GM21381 (cell line): ENCODE measurements at regions not wholly inside any gene's neighbourhood (a gene's known extent, or its start where the extent isn't known, plus 50 kb on each side); places are given as distances from the start of the nearest gene placed in this dataset.

Experiments used
- ATAC-seq: cut with Tn5 transposase; IDR thresholded peaks from one replicate; pipeline ENCODE4 v1.9.1; 2021; ENCODE audit warnings: mild to moderate bottlenecking, moderate library complexity; ENCODE audit not compliant: unreplicated experiment

- no peak for ATAC-seq
These were observed 459.5 kb upstream of the CNTN5 start for GRCh38 chr11:98561252-98561651.

DNA sequence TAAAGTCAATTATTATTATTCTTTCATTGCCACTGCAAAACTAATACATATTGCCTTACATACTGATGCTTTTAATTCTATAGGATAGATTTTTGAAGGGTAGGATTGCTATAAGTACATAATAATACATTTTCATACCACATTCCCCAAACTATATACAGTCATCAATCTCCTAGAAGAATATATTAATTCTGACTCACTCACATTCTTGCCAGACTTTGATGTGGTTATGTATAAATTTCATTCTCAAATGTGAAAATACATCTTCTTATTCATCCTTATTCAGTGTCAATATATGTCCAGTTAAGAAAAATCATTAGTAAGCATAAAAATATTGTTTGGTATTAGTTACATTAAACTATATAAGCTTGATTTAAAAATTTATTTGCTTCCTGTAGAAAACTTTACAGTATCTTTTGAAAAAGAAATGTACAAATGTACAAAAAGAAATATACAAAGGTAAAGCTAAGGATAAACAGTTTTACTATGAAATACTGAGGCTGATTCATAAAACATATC is 458.8 kb upstream of the CNTN5 start:
- ATAC-seq: no peak

- ATAC-seq: no peak
These were observed 456.5 kb upstream of the CNTN5 start for GRCh38 chr11:98564233-98564632.

- ATAC-seq: no peak
These were observed 455.9 kb upstream of the CNTN5 start for GRCh38 chr11:98564881-98565280.

GRCh38 chr11:98565311-98565710 is 455.4 kb upstream of the CNTN5 start:
- ATAC-seq: no peak

- ATAC-seq: no peak
These were observed 453.8 kb upstream of the CNTN5 start for GRCh38 chr11:98566978-98567377.

- no peak for ATAC-seq
These were observed 452.7 kb upstream of the CNTN5 start for GRCh38 chr11:98568013-98568412.

GRCh38 chr11:98572941-98573340 is 447.8 kb upstream of the CNTN5 start:
- ATAC-seq: no peak

DNA sequence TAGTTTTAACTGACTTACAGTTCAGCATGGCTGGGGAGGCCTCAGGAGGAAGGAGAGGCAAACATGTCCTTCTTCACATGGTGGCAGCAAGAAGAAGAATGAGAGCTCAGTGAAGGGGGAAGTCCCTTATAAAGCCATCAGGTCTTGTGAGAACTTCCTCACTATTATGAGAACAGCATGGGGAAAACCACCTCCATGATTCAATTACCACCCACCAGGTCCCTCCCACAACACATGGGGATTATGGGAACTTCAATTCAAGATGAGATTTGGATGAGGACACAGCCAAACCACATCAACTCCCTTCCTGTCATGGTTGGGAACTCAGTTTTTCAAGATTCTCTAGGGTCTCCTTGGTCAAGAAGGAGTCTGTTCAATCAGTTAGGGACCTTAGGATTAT is 432.9 kb upstream of the CNTN5 start:
- ATAC-seq: no peak

DNA sequence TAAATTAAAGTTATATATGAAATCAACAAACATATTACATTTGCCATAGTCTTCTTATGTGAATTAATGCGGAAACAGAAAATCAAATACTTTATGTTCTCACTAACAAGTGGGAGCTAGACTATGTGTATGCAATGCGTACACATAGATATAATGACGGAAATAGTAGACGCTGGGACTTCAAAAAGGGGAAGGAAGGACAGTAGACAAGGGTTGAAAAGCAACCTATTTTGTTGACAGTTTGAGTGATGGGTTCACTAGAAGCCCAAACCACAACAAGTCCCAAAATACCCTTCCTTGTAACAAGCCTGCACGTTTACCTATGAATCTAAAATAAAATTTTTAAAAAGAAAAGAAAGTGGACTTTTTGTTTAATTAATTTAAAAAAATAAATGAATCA is 430.8 kb upstream of the CNTN5 start:
- no peak for ATAC-seq

GRCh38 chr11:98600103-98600502 is 420.6 kb upstream of the CNTN5 start:
- no peak for ATAC-seq

DNA sequence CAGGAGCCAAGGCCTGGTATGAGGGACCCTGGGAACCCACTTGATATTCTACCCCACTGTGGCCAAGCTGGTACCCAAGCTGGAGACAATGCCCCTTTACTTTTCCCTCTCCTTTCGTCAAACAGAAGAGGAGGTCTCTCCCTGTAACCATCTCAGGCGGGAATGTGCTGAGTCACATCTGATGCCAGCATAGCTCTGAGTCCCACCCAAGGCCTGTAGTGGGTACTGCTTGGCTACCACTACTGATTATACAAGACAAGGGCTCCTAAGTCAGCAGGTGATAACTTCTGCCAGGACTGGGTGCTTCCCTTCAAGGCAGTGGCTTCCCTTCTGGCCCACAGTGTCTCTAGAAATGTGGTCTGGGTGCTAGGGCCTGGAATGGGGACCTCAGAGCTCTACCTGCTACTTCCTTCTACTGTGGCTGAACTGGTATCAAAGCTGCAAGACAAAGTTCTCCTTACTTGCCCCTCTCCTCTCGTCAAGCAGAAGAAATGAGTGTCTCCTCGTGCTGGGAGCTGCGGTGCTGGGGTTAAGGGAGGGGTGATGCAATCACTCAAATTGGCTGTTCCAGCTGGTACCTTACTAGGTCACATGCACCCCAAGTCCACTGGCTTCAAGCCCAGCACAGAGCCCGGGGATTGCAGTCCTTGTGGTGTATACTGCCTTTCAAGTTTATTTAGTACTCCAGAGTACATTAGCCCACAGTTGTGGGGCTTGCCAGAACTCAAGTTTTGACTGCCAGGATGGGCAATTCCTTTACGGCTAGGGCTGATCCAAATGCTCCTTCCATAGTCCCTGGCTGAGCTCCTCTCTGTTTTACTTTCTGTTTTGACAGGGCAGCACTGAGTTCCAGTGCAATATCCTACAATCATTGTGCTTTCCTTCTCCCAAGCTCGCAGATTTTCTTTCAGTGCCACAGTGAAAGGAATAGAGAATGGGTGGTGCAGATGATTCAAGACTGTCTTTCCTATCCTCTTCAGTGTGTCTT is 419.7 kb upstream of the CNTN5 start:
- no peak for ATAC-seq

- ATAC-seq: no peak
These were observed 404.6 kb upstream of the CNTN5 start for GRCh38 chr11:98616098-98616655.

DNA sequence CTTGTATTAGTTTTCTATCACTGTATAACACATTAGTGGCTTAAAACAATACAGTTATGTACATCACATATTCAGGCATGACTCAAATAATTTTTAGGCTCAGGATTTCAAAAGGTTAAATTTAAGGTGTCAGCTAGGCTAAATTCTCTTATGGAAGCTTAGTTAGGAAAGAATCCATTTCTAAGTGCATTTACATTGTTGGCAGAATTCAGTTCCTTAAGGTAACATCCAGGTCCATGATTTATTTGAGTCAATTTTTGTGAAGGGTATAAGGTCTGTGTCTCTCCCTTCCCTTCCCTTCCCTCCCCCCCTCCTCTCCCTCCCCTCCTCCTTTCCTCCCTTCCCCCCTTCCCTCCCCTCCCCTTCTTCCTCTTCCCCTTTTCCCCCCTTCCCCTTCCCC is 399.0 kb upstream of the CNTN5 start:
- no peak for ATAC-seq

DNA sequence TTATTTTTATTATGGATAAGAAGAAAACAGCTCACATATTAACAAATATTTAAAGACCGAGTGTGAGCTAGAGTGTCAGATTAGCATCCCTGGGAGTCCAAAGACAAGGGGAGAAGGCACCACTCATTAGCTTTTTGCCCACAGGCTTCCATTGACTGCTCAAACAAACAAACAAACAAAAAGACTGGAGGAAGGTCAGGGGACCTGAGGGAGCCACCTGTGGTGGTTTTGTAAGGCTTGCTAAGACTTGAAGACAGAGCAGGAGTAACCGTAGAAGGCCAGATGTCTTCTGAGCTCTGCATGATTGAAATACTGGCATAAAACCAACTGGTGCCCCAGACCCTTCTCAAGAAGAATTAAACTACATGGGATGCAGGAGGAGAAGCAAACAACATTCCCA is 395.2 kb upstream of the CNTN5 start:
- ATAC-seq: no peak

DNA sequence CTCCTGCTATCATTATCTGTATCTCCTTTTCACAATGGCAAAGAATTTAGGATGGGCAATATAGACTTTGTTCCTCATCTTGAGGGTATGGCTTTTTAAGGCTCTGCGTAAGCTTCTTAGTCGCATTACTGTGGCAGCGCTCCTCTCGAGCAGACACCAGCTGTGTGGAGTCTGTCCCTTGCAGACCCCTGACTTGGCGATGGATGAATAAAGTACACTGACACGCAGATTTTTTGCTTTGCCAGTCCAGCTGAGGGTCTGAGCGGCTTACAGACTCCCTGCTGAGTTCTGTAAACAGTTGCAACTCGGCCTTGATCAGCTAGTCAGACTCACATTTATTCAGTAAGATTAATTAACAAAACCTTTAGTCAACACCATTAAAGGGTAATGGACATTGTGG is 390.0 kb upstream of the CNTN5 start:
- ATAC-seq: no peak

DNA sequence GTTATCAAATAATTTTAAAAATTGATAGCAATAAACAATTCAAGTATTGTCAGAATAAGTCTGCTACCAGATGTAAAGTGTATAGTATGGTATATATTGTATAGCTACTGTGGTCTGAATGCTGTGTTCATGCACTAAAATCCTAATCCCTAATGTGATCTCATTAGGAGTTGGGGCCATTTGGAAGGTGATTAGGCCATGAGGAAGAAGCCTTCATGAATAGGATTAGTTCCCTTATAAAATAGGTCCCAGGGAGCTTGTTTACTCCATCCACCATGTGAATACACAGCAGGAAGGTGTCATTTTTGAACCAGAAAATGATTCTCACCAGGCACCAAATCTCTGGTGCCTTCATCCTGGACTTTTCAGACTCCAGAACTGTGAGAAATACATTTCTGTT is 363.0 kb upstream of the CNTN5 start:
- no peak for ATAC-seq

DNA sequence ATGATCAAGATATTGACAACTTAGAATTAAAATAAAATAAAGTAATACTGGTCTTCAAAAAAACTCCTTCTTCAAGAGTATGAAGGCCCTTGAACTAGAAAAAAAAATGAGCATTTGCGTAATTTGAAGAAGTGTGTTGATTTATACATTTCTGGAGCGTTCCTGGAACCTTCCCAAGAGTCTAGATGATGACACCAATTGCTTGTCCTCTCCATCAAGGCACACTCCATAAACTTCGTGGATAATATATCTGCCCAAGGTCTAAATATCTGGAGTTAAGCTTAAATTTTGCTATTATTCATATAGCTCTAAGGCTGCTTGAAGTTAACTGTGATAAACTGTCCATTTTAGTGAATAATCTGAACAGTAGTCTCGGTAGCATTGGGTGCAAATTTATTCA is 361.3 kb upstream of the CNTN5 start:
- no peak for ATAC-seq

- no peak for ATAC-seq
These were observed 346.4 kb upstream of the CNTN5 start for GRCh38 chr11:98674390-98674789.

DNA sequence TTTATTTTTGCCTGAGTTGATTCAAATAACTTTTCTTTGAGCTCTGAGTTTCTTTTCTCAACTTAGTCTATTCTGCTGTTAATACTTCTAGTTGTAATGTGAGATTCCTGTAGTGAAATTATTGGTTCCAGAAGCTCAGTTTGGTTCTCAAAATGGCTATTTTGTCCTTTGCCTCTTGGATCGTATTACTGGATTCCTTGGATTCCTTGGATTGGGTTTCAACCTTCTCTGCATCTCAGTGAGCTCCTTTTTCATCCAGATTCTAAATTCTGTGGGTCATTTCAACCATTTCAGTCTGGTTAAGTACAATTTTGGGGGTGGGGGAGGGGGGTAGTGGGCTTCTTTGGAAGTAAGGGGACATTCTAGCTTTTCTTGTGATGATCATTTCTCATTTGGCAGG is 341.1 kb upstream of the CNTN5 start:
- ATAC-seq: no peak

- ATAC-seq: no peak
These were observed 319.2 kb upstream of the CNTN5 start for GRCh38 chr11:98701541-98701940.
